ENCODE measurements at regions not wholly inside any gene's neighbourhood (a gene's known extent, or its start where the extent isn't known, plus 50 kb on each side); places are given as distances from the start of the nearest gene placed in this dataset.
"Not testable (repeated sequence)": the region's sequence is repeated elsewhere in the genome, so short reads cannot be mapped to it uniquely, and the experiment has no call there.

GRCh38 chr15:24857763-24858162 lies 97.0 kb upstream of the SNRPN start:
- no peaks in the 10 kb centered on the region for H4K20me1 ChIP-seq (ENCODE audit: insufficient read depth)
- H3K27ac ChIP-seq, result no peak overlapping the region
- no peaks in the 10 kb centered on the region for H3K79me2 ChIP-seq (ENCODE audit: insufficient read depth, low read depth)

GRCh38 chr15:24858183-24858582 lies 96.6 kb upstream of the SNRPN start:
- H3K9ac ChIP-seq, result not testable (repeated sequence)

More at GRCh38 chr15:24857763-24858162, 97.0 kb upstream of the SNRPN start:
- Histone ChIP-seq H3K36me3 (ENCODE audit: insufficient read depth) (no peaks in the 10 kb centered on the region), H3K9ac (no peak overlapping the region), H2AFZ (ENCODE audit: low read depth) (no peak overlapping the region), H3K4me1 (ENCODE audit: low read depth, poor library complexity, severe bottlenecking) (no peaks in the 10 kb centered on the region), H3K27me3 (ENCODE audit: insufficient read depth, low read depth) (no peaks in the 10 kb centered on the region), H3K4me3 (IDR thresholded peaks at IDR 0.05; ENCODE audit: insufficient read depth, low read depth, low read length) (no peak overlapping the region), H3K4me2 (no peak overlapping the region)
- TF ChIP-seq, protein P1, sequence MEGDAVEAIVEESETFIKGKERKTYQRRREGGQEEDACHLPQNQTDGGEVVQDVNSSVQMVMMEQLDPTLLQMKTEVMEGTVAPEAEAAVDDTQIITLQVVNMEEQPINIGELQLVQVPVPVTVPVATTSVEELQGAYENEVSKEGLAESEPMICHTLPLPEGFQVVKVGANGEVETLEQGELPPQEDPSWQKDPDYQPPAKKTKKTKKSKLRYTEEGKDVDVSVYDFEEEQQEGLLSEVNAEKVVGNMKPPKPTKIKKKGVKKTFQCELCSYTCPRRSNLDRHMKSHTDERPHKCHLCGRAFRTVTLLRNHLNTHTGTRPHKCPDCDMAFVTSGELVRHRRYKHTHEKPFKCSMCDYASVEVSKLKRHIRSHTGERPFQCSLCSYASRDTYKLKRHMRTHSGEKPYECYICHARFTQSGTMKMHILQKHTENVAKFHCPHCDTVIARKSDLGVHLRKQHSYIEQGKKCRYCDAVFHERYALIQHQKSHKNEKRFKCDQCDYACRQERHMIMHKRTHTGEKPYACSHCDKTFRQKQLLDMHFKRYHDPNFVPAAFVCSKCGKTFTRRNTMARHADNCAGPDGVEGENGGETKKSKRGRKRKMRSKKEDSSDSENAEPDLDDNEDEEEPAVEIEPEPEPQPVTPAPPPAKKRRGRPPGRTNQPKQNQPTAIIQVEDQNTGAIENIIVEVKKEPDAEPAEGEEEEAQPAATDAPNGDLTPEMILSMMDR (conservative IDR thresholded peaks at IDR 0.05; ENCODE audit: low read depth, low read length), result no peak

GRCh38 chr15:24858737-24859601 lies 95.8 kb upstream of the SNRPN start:
- Histone ChIP-seq H3K27me3 (ENCODE audit: insufficient read depth, low read depth) (no peaks in the 10 kb centered on the region), H3K36me3 (ENCODE audit: insufficient read depth) (no peaks in the 10 kb centered on the region), H3K4me1 (ENCODE audit: low read depth, poor library complexity, severe bottlenecking) (no peaks in the 10 kb centered on the region), H3K79me2 (ENCODE audit: insufficient read depth, low read depth) (no peaks in the 10 kb centered on the region), H3K4me2 (no peak overlapping the region), H3K27ac (no peak overlapping the region), H3K4me3 (IDR thresholded peaks at IDR 0.05; ENCODE audit: insufficient read depth, low read depth, low read length) (no peak overlapping the region), H3K9ac (no peak overlapping the region), H4K20me1 (ENCODE audit: insufficient read depth) (no peaks in the 10 kb centered on the region), H2AFZ (ENCODE audit: low read depth) (no peak overlapping the region)
- TF ChIP-seq, protein P1 (conservative IDR thresholded peaks at IDR 0.05; ENCODE audit: low read depth, low read length), result no peak

More at GRCh38 chr15:24858183-24858582, 96.6 kb upstream of the SNRPN start:
- not testable (repeated sequence) for H3K4me2 ChIP-seq; H3K27ac ChIP-seq; H3K4me3 ChIP-seq (IDR thresholded peaks at IDR 0.05; ENCODE audit: insufficient read depth, low read depth, low read length); H3K79me2 ChIP-seq (ENCODE audit: insufficient read depth, low read depth); H4K20me1 ChIP-seq (ENCODE audit: insufficient read depth); H3K27me3 ChIP-seq (ENCODE audit: insufficient read depth, low read depth); H2AFZ ChIP-seq (ENCODE audit: low read depth); H3K36me3 ChIP-seq (ENCODE audit: insufficient read depth); H3K4me1 ChIP-seq (ENCODE audit: low read depth, poor library complexity, severe bottlenecking)

DNA sequence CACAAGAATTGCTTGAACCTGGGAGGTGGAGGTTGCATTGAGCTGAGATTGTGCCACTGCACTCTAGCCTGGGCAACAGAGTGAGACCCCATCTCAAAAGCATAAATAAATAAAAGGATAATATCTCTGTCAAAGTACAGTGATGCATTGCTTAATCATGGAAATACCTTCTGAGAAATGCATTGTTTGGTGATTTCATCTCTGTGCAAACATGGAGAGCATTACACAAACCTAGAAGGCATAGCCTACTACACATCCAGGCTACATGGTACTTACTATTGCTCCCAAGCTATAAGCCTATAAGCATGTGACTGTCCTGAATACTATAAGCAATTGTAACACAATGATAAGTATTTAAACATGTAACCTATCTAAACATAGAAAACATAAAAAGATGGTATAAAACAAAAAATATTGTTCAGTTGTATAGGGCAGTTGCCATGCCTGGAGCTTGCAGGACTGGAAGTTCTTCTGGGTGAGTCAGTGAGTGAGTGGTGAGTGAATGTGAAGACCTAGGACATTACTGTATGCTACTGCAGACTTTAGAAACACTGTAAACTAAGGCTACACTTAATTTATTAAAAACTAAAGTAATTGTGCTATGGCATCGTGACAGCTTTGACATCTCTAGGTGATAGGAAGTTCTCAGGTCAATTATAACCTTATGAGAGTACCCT lies 93.6 kb upstream of the SNRPN start:
- no peaks in the 10 kb centered on the region for H4K20me1 ChIP-seq (ENCODE audit: insufficient read depth)
- no peaks in the 10 kb centered on the region for H3K79me2 ChIP-seq (ENCODE audit: insufficient read depth, low read depth)
- H3K4me3 ChIP-seq (IDR thresholded peaks at IDR 0.05; ENCODE audit: insufficient read depth, low read depth, low read length), result no peak overlapping the region
- H2AFZ ChIP-seq (ENCODE audit: low read depth), result no peak overlapping the region
- no peak overlapping the region for H3K4me2 ChIP-seq
- no peaks in the 10 kb centered on the region for H3K36me3 ChIP-seq (ENCODE audit: insufficient read depth)
- no peak overlapping the region for H3K9ac ChIP-seq
- H3K27me3 ChIP-seq (ENCODE audit: insufficient read depth, low read depth), result no peaks in the 10 kb centered on the region
- TF ChIP-seq, protein P1 (conservative IDR thresholded peaks at IDR 0.05; ENCODE audit: low read depth, low read length), result no peak
- H3K27ac ChIP-seq, result no peak overlapping the region
- no peaks in the 10 kb centered on the region for H3K4me1 ChIP-seq (ENCODE audit: low read depth, poor library complexity, severe bottlenecking)

Data from KMS-11 (cell line).